H9 (cell line): ENCODE measurements at regions not wholly inside any gene's neighbourhood (a gene's known extent, or its start where the extent isn't known, plus 50 kb on each side); places are given as distances from the start of the nearest gene placed in this dataset.

Experiments used
- DNase-seq: peaks from one replicate; pipeline ENCODE4 v3.0.0-alpha.2; 2017
- H2AFZ ChIP-seq: one replicate; pipeline ENCODE4 v1.6.1; 2013; ENCODE audit warnings: mild to moderate bottlenecking, low read length, control low read depth, moderate library complexity
- H2AK5ac ChIP-seq: 2 replicates; pipeline ENCODE4 v1.6.1; 2013; ENCODE audit warnings: low read length, control low read depth, mixed read lengths; ENCODE audit not compliant: insufficient read length
- H2BK120ac ChIP-seq: one replicate; pipeline ENCODE4 v1.6.1; 2013; ENCODE audit warnings: low read depth, mild to moderate bottlenecking, low read length, control low read depth, inconsistent platforms; ENCODE audit not compliant: poor library complexity, severe bottlenecking
- H2BK12ac ChIP-seq: 2 replicates; pipeline ENCODE4 v1.6.1; 2013; ENCODE audit warnings: low read length, control low read depth, mixed read lengths, low read depth; ENCODE audit not compliant: insufficient read length
- H2BK15ac ChIP-seq: 2 replicates; pipeline ENCODE4 v1.6.1; 2013; ENCODE audit warnings: low read depth, low read length, control low read depth
- H2BK20ac ChIP-seq: one replicate; pipeline ENCODE4 v1.6.1; 2013; ENCODE audit warnings: low read depth, mild to moderate bottlenecking, low read length, control low read depth, inconsistent platforms; ENCODE audit not compliant: poor library complexity, severe bottlenecking
- H2BK5ac ChIP-seq: 2 replicates; pipeline ENCODE4 v1.6.1; 2013; ENCODE audit warnings: low read length, control low read depth, mixed read lengths; ENCODE audit not compliant: insufficient read length
- H3K14ac ChIP-seq: 2 replicates; pipeline ENCODE4 v1.6.1; 2013; ENCODE audit warnings: low read length, control low read depth; ENCODE audit not compliant: insufficient read depth
- H3K18ac ChIP-seq: 2 replicates; pipeline ENCODE4 v1.6.1; 2013; ENCODE audit warnings: low read depth, mild to moderate bottlenecking, mixed read lengths, low read length, control low read depth; ENCODE audit not compliant: insufficient read length
- H3K23ac ChIP-seq: 2 replicates; pipeline ENCODE4 v1.6.1; 2013; ENCODE audit warnings: low read length, control low read depth, mixed read lengths, low read depth; ENCODE audit not compliant: insufficient read length
- H3K23me2 ChIP-seq: 2 replicates; pipeline ENCODE4 v1.6.1; 2013; ENCODE audit warnings: low read depth, mild to moderate bottlenecking, mixed read lengths, low read length, control low read depth; ENCODE audit not compliant: insufficient read length, poor library complexity, severe bottlenecking
- H3K27ac ChIP-seq: 2 replicates; pipeline ENCODE4 v1.5.1; 2013; ENCODE audit warnings: low read length, control low read depth, mixed read lengths, low read depth; ENCODE audit not compliant: insufficient read length
- H3K27me3 ChIP-seq: 2 replicates; pipeline ENCODE4 v1.6.1; 2013; ENCODE audit warnings: low read length, control low read depth, inconsistent platforms; ENCODE audit not compliant: insufficient read depth
- H3K4ac ChIP-seq: 2 replicates; pipeline ENCODE4 v1.6.1; 2013; ENCODE audit warnings: low read depth, mild to moderate bottlenecking, control low read depth, inconsistent platforms, low read length, moderate library complexity
- H3K4me1 ChIP-seq: 2 replicates; pipeline ENCODE4 v1.6.1; 2013; ENCODE audit warnings: low read length, control low read depth, inconsistent platforms; ENCODE audit not compliant: insufficient read depth
- H3K4me2 ChIP-seq: 2 replicates; pipeline ENCODE4 v1.6.1; 2013; ENCODE audit warnings: low read length, control low read depth, mixed read lengths; ENCODE audit not compliant: insufficient read length, insufficient read depth
- H3K56ac ChIP-seq: 2 replicates; pipeline ENCODE4 v1.6.1; 2013; ENCODE audit warnings: low read depth, mild to moderate bottlenecking, mixed read lengths, low read length, control low read depth; ENCODE audit not compliant: insufficient read length
- H3K79me1 ChIP-seq: 2 replicates; pipeline ENCODE4 v1.6.1; 2013; ENCODE audit warnings: low read depth, mild to moderate bottlenecking, moderate library complexity, low read length, control low read depth, inconsistent platforms; ENCODE audit not compliant: insufficient read depth, poor library complexity, severe bottlenecking
- H3K79me2 ChIP-seq: 2 replicates; pipeline ENCODE4 v1.6.1; 2013; ENCODE audit warnings: low read length, control low read depth, inconsistent platforms; ENCODE audit not compliant: insufficient read depth
- H3K9ac ChIP-seq: 2 replicates; pipeline ENCODE4 v1.6.1; 2013; ENCODE audit warnings: low read length, control low read depth, mixed read lengths; ENCODE audit not compliant: insufficient read length; ENCODE audit errors: extremely low read depth
- H3K9me3 ChIP-seq: one replicate; pipeline ENCODE4 v1.6.1; 2013; ENCODE audit warnings: low read depth, low read length, inconsistent platforms; ENCODE audit not compliant: control insufficient read depth
- H3T11ph ChIP-seq: one replicate; pipeline ENCODE4 v1.6.1; 2013; ENCODE audit warnings: mild to moderate bottlenecking, low read length, control low read depth, inconsistent platforms
- H4K20me1 ChIP-seq: one replicate; pipeline ENCODE4 v1.6.1; 2013; ENCODE audit not compliant: control insufficient read depth, insufficient read length, insufficient read depth
- H4K5ac ChIP-seq: 2 replicates; pipeline ENCODE4 v1.6.1; 2013; ENCODE audit warnings: low read depth, mild to moderate bottlenecking, mixed read lengths, low read length, control low read depth; ENCODE audit not compliant: insufficient read length
- H4K8ac ChIP-seq: replicated peaks from 2 replicates; pipeline ENCODE4 v1.6.1; 2013; ENCODE audit warnings: low read length, control low read depth, mixed read lengths, low read depth; ENCODE audit not compliant: insufficient read length
- H4K91ac ChIP-seq: 2 replicates; pipeline ENCODE4 v1.6.1; 2013; ENCODE audit warnings: low read depth, mild to moderate bottlenecking, moderate library complexity, mixed read lengths, low read length, control low read depth; ENCODE audit not compliant: insufficient read length
- H3K27ac Mint-ChIP-seq, 3 experiments: 2 replicates in 2 of 3; 3 replicates in 1 of 3; pipeline ENCODE4 v1.8.0; 2020 to 2021; ENCODE audit warnings: mixed read lengths in 3 of 3, mild to moderate bottlenecking in 1 of 3, moderate library complexity in 1 of 3
- H3K27me3 Mint-ChIP-seq: 2 replicates; pipeline ENCODE4 v1.8.0; 2021; ENCODE audit warnings: low read depth, mild to moderate bottlenecking, moderate library complexity, mixed read lengths
- H3K36me3 Mint-ChIP-seq, 3 experiments: 2 replicates in 2 of 3; 3 replicates in 1 of 3; pipeline ENCODE4 v1.8.0; 2020 to 2021; ENCODE audit warnings: low read depth in 3 of 3, mixed read lengths in 3 of 3; ENCODE audit not compliant: insufficient read depth in 1 of 3
- H3K4me1 Mint-ChIP-seq, 2 experiments: 2 replicates each; pipeline ENCODE4 v1.8.0; 2020; ENCODE audit warnings: mixed read lengths in 2 of 2
- H3K4me3 Mint-ChIP-seq, 2 experiments: 2 replicates in 1 of 2; 3 replicates in 1 of 2; pipeline ENCODE4 v1.8.0; 2020 to 2021; ENCODE audit warnings: mild to moderate bottlenecking in 2 of 2, mixed read lengths in 2 of 2, moderate library complexity in 1 of 2
- H3K9me3 Mint-ChIP-seq, 2 experiments: 2 replicates in 1 of 2; 3 replicates in 1 of 2; pipeline ENCODE4 v1.8.0; 2020; ENCODE audit warnings: mild to moderate bottlenecking in 2 of 2, mixed read lengths in 2 of 2, moderate library complexity in 1 of 2
- CTCF ChIP-seq: fragments of 200-600 bp; sonication (generic); conservative IDR thresholded peaks from 3 replicates; pipeline ENCODE4 v1.8.0; 2021; ENCODE audit warnings: antibody characterized with exemption, mild to moderate bottlenecking
- WGBS: extraction: QIAGEN DNeasy Blood & Tissue Kit; methylation state at CpG from one replicate; pipeline ENCODE4 v1.1.7; 2013; ENCODE audit warnings: missing lambda C conversion rate, low lambda C conversion rate, mixed read lengths; ENCODE audit not compliant: insufficient read length; ENCODE audit errors: extremely low coverage; 5-methylcytosine and 5-hydroxymethylcytosine counted together

- no peak overlapping the region for H2BK5ac ChIP-seq
- H4K5ac ChIP-seq, result no peak overlapping the region
- Mint-ChIP-seq H3K27me3 (no peaks in the 10 kb centered on the region), H3K27ac (no peak overlapping the region), H3K4me1 (peaks cover 0 to 7% of the 10 kb centered on the region in 2 experiments; a peak in 2 of 4 replicates), H3K9me3 (peaks cover 16 to 17% of the 10 kb centered on the region in 2 experiments), H3K36me3 (peaks cover 5 to 18% (median 6%) of the 10 kb centered on the region in 3 experiments; a peak in 6 of 7 replicates), H3K4me3 (no peak overlapping the region)
- H3K14ac ChIP-seq, result no peak overlapping the region
- no peak overlapping the region for H3K56ac ChIP-seq
- no peak overlapping the region for H2BK120ac ChIP-seq
- no peak overlapping the region for H4K8ac ChIP-seq
- H3K79me2 ChIP-seq, result no peaks in the 10 kb centered on the region
- DNase-seq, result no peak
- no peak overlapping the region for H2BK12ac ChIP-seq
- H3K79me1 ChIP-seq, result no peaks in the 10 kb centered on the region
- TF ChIP-seq CTCF, result no peak
- H3K27me3 ChIP-seq, result no peaks in the 10 kb centered on the region
- H4K20me1 ChIP-seq, result no peaks in the 10 kb centered on the region
- H3T11ph ChIP-seq, result no peak overlapping the region
- H3K9me3 ChIP-seq, result no peaks in the 10 kb centered on the region
- H3K9ac ChIP-seq, result no peak overlapping the region
- H3K23me2 ChIP-seq, result no peaks in the 10 kb centered on the region
- H2BK20ac ChIP-seq, result no peak overlapping the region
- WGBS, result no CpG with 5 or more reads among the region's 1 CpG
- H3K4me2 ChIP-seq, result no peak overlapping the region
- H3K4ac ChIP-seq, result no peak overlapping the region
- H2BK15ac ChIP-seq, result no peak overlapping the region
- no peak overlapping the region for H3K27ac ChIP-seq
- no peak overlapping the region for H4K91ac ChIP-seq
- H3K4me1 ChIP-seq, result no peaks in the 10 kb centered on the region
- no peak overlapping the region for H2AFZ ChIP-seq
- H2AK5ac ChIP-seq, result no peak overlapping the region
- no peak overlapping the region for H3K23ac ChIP-seq
- no peak overlapping the region for H3K18ac ChIP-seq
Observed at GRCh38 chr12:91972896-91973295, 172.8 kb downstream of the BTG1 start.
